IMR-90 (cell line): ENCODE measurements at regions not wholly inside any gene's neighbourhood (a gene's known extent, or its start where the extent isn't known, plus 50 kb on each side); places are given as distances from the start of the nearest gene placed in this dataset.

Source experiments
- ATAC-seq: fragments of 200-7000 bp; cut with Tn5 transposase; 2 replicates; pipeline ENCODE4 v1.9.1; 2020; ENCODE audit warnings: low read depth, mild to moderate bottlenecking, moderate library complexity
- BruUV-seq: library from RNA; stranded (reverse); fragments of 400-500 nt; replicated peaks from 2 replicates; lab custom pipeline; 2021; lab: Mats Ljungman, UMichigan
- CTCF ChIA-PET: fragments of 300-600 bp; formaldehyde crosslinking; extraction: SDS; loops from one replicate; lab custom pipeline; 2021; ENCODE audit warnings: antibody characterized with exemption; lab: Yijun Ruan, JAX
- POLR2A ChIA-PET: fragments of 300-600 bp; sonication (Branson Sonifier 250); formaldehyde crosslinking; loops from one replicate; lab custom pipeline; 2022; ENCODE audit warnings: antibody characterized with exemption; ENCODE audit not compliant: unreplicated experiment; lab: Charles Lee
- DNase-seq: peaks from one replicate; pipeline ENCODE4 v3.0.0; 2013
- H2AFZ ChIP-seq: replicated peaks from 2 replicates; pipeline ENCODE3; 2013; ENCODE audit warnings: low read length, mild to moderate bottlenecking; ENCODE audit not compliant: poor library complexity
- H2AK5ac ChIP-seq: 2 replicates; pipeline ENCODE4 v1.6.1; 2013; ENCODE audit warnings: low read depth, low read length, inconsistent platforms
- H2AK9ac ChIP-seq: replicated peaks from 2 replicates; pipeline ENCODE3; 2013; ENCODE audit warnings: mild to moderate bottlenecking, low read depth, low read length, moderate library complexity; ENCODE audit not compliant: poor library complexity
- H2BK120ac ChIP-seq: 2 replicates; pipeline ENCODE4 v1.6.1; 2013; ENCODE audit warnings: low read depth, low read length, inconsistent platforms
- H2BK15ac ChIP-seq: 3 replicates; pipeline ENCODE4 v1.6.1; 2013; ENCODE audit warnings: low read depth, low read length, inconsistent platforms
- H2BK20ac ChIP-seq: 2 replicates; pipeline ENCODE4 v1.6.1; 2013; ENCODE audit warnings: low read depth, mild to moderate bottlenecking, inconsistent platforms, low read length, moderate library complexity
- H2BK5ac ChIP-seq: 2 replicates; pipeline ENCODE4 v1.6.1; 2013; ENCODE audit warnings: mild to moderate bottlenecking, low read depth, low read length, inconsistent platforms; ENCODE audit not compliant: poor library complexity, severe bottlenecking
- H3K14ac ChIP-seq: replicated peaks from 2 replicates; pipeline ENCODE4 v1.6.1; 2013; ENCODE audit warnings: low read depth, low read length, inconsistent platforms
- H3K18ac ChIP-seq: 2 replicates; pipeline ENCODE4 v1.6.1; 2013; ENCODE audit warnings: low read depth, low read length, control low read depth
- H3K23ac ChIP-seq: 2 replicates; pipeline ENCODE4 v1.6.1; 2013; ENCODE audit warnings: low read depth, low read length, inconsistent platforms
- H3K27ac ChIP-seq: 2 replicates; pipeline ENCODE4 v1.5.1; 2013; ENCODE audit warnings: mild to moderate bottlenecking, control low read depth, low read length; ENCODE audit not compliant: insufficient read depth
- H3K27me3 ChIP-seq: 2 replicates; pipeline ENCODE4 v1.6.1; 2013; ENCODE audit warnings: low read length; ENCODE audit not compliant: control insufficient read depth, insufficient read depth
- H3K36me3 ChIP-seq: 2 replicates; pipeline ENCODE4 v1.6.1; 2013; ENCODE audit warnings: low read length, mixed read lengths; ENCODE audit not compliant: control insufficient read depth, insufficient read depth
- H3K4ac ChIP-seq: 2 replicates; pipeline ENCODE4 v1.6.1; 2013; ENCODE audit warnings: low read depth, low read length, inconsistent platforms
- H3K4me1 ChIP-seq: 2 replicates; pipeline ENCODE4 v1.6.1; 2013; ENCODE audit warnings: low read length, mixed read lengths; ENCODE audit not compliant: control insufficient read depth, insufficient read depth
- H3K4me2 ChIP-seq: 2 replicates; pipeline ENCODE4 v1.6.1; 2013; ENCODE audit warnings: low read depth, mild to moderate bottlenecking, control low read depth, low read length, moderate library complexity
- H3K4me3 ChIP-seq: 2 replicates; pipeline ENCODE4 v1.5.1; 2013; ENCODE audit warnings: low read depth, mild to moderate bottlenecking, control low read depth, low read length, moderate library complexity; ENCODE audit not compliant: insufficient read depth
- H3K56ac ChIP-seq: 2 replicates; pipeline ENCODE4 v1.6.1; 2013; ENCODE audit warnings: low read length, inconsistent platforms; ENCODE audit not compliant: insufficient read depth; ENCODE audit errors: extremely low read depth
- H3K79me1 ChIP-seq, 2 experiments: 2 replicates each; pipeline ENCODE4 v1.6.1; 2013; ENCODE audit warnings: low read length in 2 of 2, inconsistent platforms in 1 of 2, low read depth in 1 of 2
- H3K9ac ChIP-seq: 2 replicates; pipeline ENCODE4 v1.6.1; 2013; ENCODE audit warnings: low read depth, low read length, control low read depth
- H3K9me1 ChIP-seq: 2 replicates; pipeline ENCODE4 v1.6.1; 2013; ENCODE audit warnings: low read length, inconsistent platforms; ENCODE audit not compliant: insufficient read depth
- H3K9me3 ChIP-seq: 2 replicates; pipeline ENCODE4 v1.6.1; 2013; ENCODE audit warnings: low read length; ENCODE audit not compliant: control insufficient read depth, insufficient read depth
- H4K20me1 ChIP-seq: 2 replicates; pipeline ENCODE4 v1.6.1; 2013; ENCODE audit warnings: low read length, inconsistent platforms; ENCODE audit not compliant: insufficient read depth
- H4K5ac ChIP-seq: 2 replicates; pipeline ENCODE4 v1.6.1; 2013; ENCODE audit warnings: mild to moderate bottlenecking, low read depth, low read length, control low read depth
- H4K8ac ChIP-seq, 2 experiments: 2 replicates each; pipeline ENCODE4 v1.6.1; 2013; ENCODE audit warnings: low read depth in 2 of 2, low read length in 2 of 2, control low read depth in 1 of 2, inconsistent platforms in 1 of 2
- H4K91ac ChIP-seq: 2 replicates; pipeline ENCODE4 v1.6.1; 2013; ENCODE audit warnings: low read depth, low read length, inconsistent platforms; ENCODE audit not compliant: insufficient read depth
- CEBPB ChIP-seq: IDR thresholded peaks from 2 replicates; pipeline ENCODE4 v1.6.1; 2012; ENCODE audit warnings: low read depth, low read length, improper control_type of control experiment
- CHD1 ChIP-seq: IDR thresholded peaks from 2 replicates; pipeline ENCODE4 v1.6.1; 2012; ENCODE audit warnings: low read depth, low read length, improper control_type of control experiment
- ELK1 ChIP-seq: fragments of 150-350 bp; IDR thresholded peaks from 2 replicates; pipeline ENCODE4 v1.6.1; 2016; ENCODE audit warnings: low read depth, mild to moderate bottlenecking, low read length, moderate library complexity, borderline replicate concordance
- MAFK ChIP-seq: IDR thresholded peaks from 2 replicates; pipeline ENCODE4 v1.6.1; 2012; ENCODE audit warnings: low read depth, low read length, improper control_type of control experiment
- MAZ ChIP-seq: IDR thresholded peaks from 2 replicates; pipeline ENCODE4 v1.6.1; 2012; ENCODE audit warnings: low read depth, mild to moderate bottlenecking, low read length, improper control_type of control experiment, moderate library complexity, borderline replicate concordance
- NFE2L2 ChIP-seq: fragments of 150-350 bp; IDR thresholded peaks from 2 replicates; pipeline ENCODE4 v1.6.1; 2016; ENCODE audit warnings: low read depth, mild to moderate bottlenecking, low read length
- RAD21 ChIP-seq: IDR thresholded peaks from 2 replicates; pipeline ENCODE4 v1.6.1; 2012; ENCODE audit warnings: low read length, improper control_type of control experiment
- RFX5 ChIP-seq: IDR thresholded peaks from 2 replicates; pipeline ENCODE4 v1.8.0; 2012; ENCODE audit warnings: low read depth, mild to moderate bottlenecking, low read length, moderate library complexity
- SMC3 ChIP-seq: fragments of 150-350 bp; IDR thresholded peaks from 2 replicates; pipeline ENCODE4 v1.6.1; 2016; ENCODE audit warnings: low read depth, mild to moderate bottlenecking, antibody characterized with exemption, low read length, moderate library complexity
- USF2 ChIP-seq: fragments of 150-350 bp; IDR thresholded peaks from 2 replicates; pipeline ENCODE4 v1.6.1; 2017; ENCODE audit warnings: mild to moderate bottlenecking, antibody characterized with exemption, low read length, low read depth
- WGBS, 2 experiments: methylation state at CpG; one replicate each; pipeline versions ENCODE4 v1.1.5 to v1.1.7; 2013; ENCODE audit warnings: missing lambda C conversion rate in 2 of 2; ENCODE audit not compliant: insufficient read length in 1 of 2; ENCODE audit errors: extremely low coverage in 2 of 2; 5-methylcytosine and 5-hydroxymethylcytosine counted together
- dilution Hi-C: fragments of 300-500 bp; cut with HindIII; formaldehyde crosslinking; loops from one replicate; pipeline ENCODE4 v1.14.3; 2018; ENCODE audit warnings: low sequenced_read_pairs; ENCODE audit not compliant: unreplicated experiment
- in situ Hi-C: fragments of 300-500 bp; cut with MboI; formaldehyde crosslinking; loops from 3 replicates; pipeline ENCODE4 v1.14.3; 2019; ENCODE audit warnings: low sequenced_read_pairs, inconsistent platforms, mixed read lengths
- intact Hi-C: fragments of 100-400 bp; cut with micrococcal nuclease; formaldehyde crosslinking; loops from 2 replicates; pipeline ENCODE4 v1.10.0; 2022

GRCh38 chr20:63066506-63067265 is 59.9 kb upstream of the BHLHE23 start:
- H3K4me3 ChIP-seq = no peak overlapping the region
- no TSS peak for BruUV-seq
- no peak overlapping the region for H2BK15ac ChIP-seq
- H2AK5ac ChIP-seq = no peak overlapping the region
- H3K4ac ChIP-seq = no peak overlapping the region
- CTCF ChIA-PET = no interaction called here
- no peak overlapping the region for H3K14ac ChIP-seq
- H3K56ac ChIP-seq = no peak overlapping the region
- intact Hi-C loops = no loop called here
- no peak for TF ChIP-seq RFX5
- TF ChIP-seq USF2 = no peak
- no peak for TF ChIP-seq ELK1
- TF ChIP-seq RAD21 = no peak
- TF ChIP-seq MAFK = no peak
- no peak for TF ChIP-seq CEBPB
- no peak for TF ChIP-seq CHD1
- no peak for TF ChIP-seq MAZ
- TF ChIP-seq SMC3 = no peak
- TF ChIP-seq NFE2L2 = no peak
- H2AFZ ChIP-seq = no peak overlapping the region
- no peak overlapping the region for H3K23ac ChIP-seq
- no peak for DNase-seq
- H3K9me1 ChIP-seq = no peaks in the 10 kb centered on the region
- dilution Hi-C loops = no loop called here
- no peak overlapping the region for H2AK9ac ChIP-seq
- H4K5ac ChIP-seq = no peak overlapping the region
- no peak overlapping the region for H3K27ac ChIP-seq
- in situ Hi-C loops = no loop called here
- H2BK20ac ChIP-seq = no peak overlapping the region
- H3K36me3 ChIP-seq = no peaks in the 10 kb centered on the region
- no peaks in the 10 kb centered on the region for H3K9me3 ChIP-seq
- no peak for ATAC-seq
- no peak overlapping the region for H4K8ac ChIP-seq
- no peaks in the 10 kb centered on the region for H4K20me1 ChIP-seq
- H3K79me1 ChIP-seq = no peaks in the 10 kb centered on the region
- WGBS, 2 experiments = 65% methylated on average over 9 of the region's 23 CpGs; no CpG with 5 or more reads in 1 of the 2 experiments
- no peak overlapping the region for H3K9ac ChIP-seq
- H3K27me3 ChIP-seq = peaks cover 17% of the 10 kb centered on the region; the same call in 1 of the 2 replicates
- H3K18ac ChIP-seq = no peak overlapping the region
- H4K91ac ChIP-seq = no peak overlapping the region
- POLR2A ChIA-PET = no interaction called here
- H3K4me2 ChIP-seq = no peak overlapping the region
- no peak overlapping the region for H2BK5ac ChIP-seq
- no peaks in the 10 kb centered on the region for H3K4me1 ChIP-seq
- no peak overlapping the region for H2BK120ac ChIP-seq
